Left hindlimb (tissue), 1 donor: ENCODE measurements at regions not wholly inside any gene's neighbourhood (a gene's known extent, or its start where the extent isn't known, plus 50 kb on each side); places are given as distances from the start of the nearest gene placed in this dataset.
"Not testable (repeated sequence)": the region's sequence is repeated elsewhere in the genome, so short reads cannot be mapped to it uniquely, and the experiment has no call there.

Experiments used
- DNase-seq: peaks from one replicate; pipeline ENCODE4 v3.0.0-alpha.2; 2018

DNA sequence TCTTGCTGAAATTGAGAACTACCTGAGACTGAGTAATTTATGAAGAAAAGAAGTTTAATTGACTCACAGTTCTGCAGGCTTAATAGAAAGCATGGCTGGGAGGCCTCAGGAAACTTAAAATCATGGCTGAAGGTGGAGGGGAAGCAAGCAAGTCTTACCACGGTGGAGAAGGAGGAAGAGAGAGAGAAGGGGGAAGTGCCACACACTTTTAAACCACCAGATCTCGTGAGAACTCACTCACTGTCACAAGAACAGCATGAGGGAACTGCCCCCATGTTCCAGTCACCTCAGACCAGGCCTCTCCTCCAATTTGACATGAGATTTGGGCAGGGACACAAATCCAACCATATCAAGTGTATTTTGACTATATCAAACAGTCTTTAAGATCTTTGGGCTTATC lies 668.3 kb downstream of the SLCO4C1 start:
- DNase-seq: not testable (repeated sequence)

- DNase-seq: no peak
Measured at GRCh38 chr5:101626572-101626971, 669.5 kb downstream of the SLCO4C1 start.

DNA sequence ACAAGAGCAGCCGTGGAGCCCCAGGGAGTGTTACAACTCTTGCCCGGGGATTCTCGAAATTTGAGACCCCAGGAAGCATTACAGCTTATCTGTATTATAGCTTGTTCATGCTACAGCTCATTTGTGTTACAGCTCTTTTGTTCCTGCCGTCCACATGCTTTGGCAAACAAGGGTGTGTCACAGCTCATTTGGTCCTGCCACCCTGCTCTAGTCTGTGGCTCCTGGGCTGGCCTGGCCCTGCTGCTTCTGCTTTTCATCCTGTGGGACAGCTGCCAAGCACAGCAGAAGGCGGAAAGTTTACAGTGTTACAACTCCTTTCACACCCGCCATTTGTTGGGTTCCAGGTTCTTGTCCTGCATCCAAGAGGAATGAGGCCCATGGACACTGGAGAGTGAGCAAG lies 685.0 kb downstream of the SLCO4C1 start:
- DNase-seq: no peak

DNA sequence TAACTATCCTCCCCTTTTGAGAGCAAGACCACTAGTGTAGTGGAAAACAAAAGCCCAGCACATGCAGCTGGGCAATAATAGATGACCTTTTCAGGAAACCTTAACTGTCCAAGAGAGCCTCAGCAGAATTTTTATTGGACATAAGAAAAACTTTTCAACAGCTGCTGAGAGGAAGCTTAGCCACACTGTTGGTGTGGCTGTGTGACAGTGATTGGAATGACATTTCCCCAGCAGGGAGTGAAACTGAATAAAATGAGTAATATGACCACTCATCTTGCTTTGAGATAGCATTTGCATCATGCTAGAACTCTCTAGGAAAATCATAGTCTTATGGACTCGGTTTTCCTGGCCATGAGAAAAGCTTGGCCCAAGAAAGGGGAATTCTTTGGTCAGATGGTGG lies 687.8 kb downstream of the SLCO4C1 start:
- DNase-seq: no peak

DNA sequence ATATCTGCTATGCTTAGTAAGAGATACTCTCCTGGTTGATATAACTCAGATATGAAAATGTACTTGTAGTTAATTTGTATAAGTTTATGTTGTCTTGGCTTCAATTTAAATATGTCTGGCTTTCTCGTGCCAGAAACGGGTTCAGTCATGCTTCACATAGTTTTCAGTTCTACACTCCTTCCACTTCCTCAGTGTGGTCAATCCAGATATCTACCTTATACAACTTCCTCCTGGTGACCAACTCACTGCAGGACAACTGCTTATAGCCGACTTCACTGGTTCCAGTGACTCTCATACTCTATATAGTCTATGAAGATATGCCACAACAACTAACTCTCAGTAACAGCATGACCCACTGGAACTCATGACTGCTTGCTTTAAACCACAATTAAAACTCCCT lies 690.4 kb downstream of the SLCO4C1 start:
- DNase-seq: no peak

DNA sequence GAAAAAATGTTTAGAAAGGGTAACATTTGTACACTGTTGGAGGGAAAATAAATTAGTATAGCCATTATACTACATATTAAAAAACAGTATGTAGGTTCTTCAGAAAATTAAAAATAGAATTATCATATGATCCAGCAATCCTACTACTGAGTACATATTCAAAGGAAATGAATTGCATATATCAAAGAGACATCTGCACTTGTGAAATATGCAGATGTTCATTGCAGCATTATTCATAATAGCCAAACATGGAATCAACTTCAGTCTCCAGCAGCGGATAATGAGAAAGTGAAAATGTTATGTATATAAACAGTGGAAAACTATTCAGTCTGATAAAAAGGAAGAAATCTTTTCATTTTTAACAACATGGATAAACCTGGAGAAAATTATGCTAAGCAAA lies 695.5 kb downstream of the SLCO4C1 start:
- DNase-seq: no peak

- no peak for DNase-seq
Measured at GRCh38 chr5:101590384-101590783, 687.3 kb upstream of the ST8SIA4 start.

DNA sequence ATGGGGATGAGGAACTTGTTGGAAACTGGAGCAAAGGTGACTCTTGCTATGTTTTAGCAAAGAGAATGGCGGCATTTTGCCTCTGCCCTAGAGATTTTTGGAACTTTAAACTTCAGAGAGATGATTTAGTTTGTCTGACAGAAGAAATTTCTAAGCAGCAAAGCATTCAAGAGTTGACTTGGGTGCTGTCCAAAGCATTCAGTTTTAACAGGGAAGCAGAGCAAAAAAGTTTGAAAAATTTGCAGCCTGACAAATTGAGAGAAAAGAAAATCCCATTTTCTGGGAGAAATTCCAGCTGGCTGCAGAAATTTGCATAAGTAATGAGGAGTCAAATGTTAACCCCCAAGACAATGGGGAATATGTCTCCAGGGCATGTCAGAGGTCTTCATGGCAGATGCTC lies 682.3 kb upstream of the ST8SIA4 start:
- DNase-seq: no peak

DNA sequence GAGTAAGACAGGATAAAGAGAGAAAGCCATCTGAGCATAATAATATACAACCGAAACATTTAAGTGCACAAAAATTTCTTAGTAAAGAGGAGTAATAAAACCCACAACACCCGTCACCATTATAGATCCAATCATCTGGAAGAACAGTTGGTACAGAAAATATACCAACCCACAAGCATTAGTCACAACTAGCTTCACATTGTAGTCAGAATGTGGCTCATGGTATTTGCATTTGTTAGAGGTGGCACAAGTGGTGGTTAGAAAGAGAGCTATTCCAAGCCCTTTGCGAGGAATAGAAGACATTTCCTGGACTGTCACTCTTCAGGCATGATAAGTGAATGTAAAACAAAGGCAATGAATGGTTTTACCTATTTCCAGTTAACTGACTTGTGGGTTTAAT lies 677.5 kb upstream of the ST8SIA4 start:
- no peak for DNase-seq

GRCh38 chr5:101574017-101574416 lies 670.9 kb upstream of the ST8SIA4 start:
- no peak for DNase-seq

- no peak for DNase-seq
Measured at GRCh38 chr5:101561018-101561417, 657.9 kb upstream of the ST8SIA4 start.

GRCh38 chr5:101543780-101544179 lies 640.7 kb upstream of the ST8SIA4 start:
- no peak for DNase-seq

DNA sequence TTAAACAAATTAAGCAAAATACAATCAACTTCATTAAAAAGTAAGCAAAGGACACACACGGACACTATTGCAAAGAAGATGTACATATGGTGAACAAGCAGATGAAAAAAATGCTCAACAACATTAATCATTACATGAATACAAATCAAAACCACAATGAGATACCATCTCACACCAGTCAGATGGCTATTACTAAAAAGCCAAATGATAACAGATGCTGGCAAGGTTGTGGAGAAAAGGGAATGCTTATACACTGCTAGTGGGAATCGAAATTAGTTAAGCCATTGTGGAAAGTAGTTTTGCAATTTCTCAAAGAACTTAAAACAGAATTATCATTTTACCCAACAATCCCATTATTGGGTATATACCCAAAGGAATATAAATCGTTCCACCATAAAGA lies 636.2 kb upstream of the ST8SIA4 start:
- no peak for DNase-seq

- no peak for DNase-seq
Measured at GRCh38 chr5:101535626-101536025, 632.5 kb upstream of the ST8SIA4 start.

DNA sequence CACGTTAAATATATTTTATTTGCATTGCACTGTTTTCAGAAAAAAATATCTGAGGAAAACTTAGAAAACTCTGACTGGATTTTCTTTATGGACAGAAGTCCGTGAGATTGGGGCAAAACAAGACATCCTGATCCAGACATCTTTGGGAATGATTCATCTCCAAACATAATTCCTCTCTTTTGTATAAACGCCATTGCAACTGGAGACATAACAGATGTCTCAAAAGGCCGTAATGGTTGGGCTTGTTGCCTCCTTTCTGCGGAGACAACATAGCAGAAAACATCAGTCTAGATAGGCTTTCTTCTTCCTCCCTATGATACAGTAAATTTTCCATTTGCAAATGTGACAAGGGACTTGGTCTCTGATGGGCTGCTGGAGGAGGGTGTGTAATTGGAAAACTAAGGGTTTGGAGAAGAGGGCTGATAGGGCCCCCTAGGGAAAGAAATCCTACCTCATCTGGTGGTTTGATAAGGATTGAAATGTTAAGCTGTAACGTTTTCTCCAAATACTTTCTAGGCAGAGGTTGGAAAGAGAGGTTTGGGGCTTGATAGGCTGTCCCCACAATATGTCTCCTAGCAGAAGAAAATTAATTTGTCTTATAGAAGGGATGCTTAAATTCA lies 631.5 kb upstream of the ST8SIA4 start:
- no peak for DNase-seq

- DNase-seq: no peak
Measured at GRCh38 chr5:101532430-101532829, 629.3 kb upstream of the ST8SIA4 start.

DNA sequence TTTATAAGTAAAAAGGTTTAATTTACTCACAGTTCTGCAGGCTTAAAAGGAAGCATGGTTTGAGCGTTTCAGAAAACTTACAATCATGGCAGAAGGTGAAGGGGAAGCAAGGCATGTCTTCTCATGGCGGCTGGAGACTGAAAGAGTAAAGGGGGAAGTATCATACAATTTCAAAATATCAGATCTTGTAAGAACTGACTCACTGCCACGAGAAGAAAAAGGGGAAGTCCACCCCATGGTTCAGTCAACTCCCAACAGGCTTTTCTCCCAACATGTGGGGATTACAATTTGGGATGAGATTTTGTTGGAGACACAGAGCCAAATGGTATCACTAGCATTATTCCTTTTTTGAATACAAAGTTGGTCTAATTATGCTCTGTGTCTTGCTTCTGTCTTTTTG lies 627.9 kb upstream of the ST8SIA4 start:
- no peak for DNase-seq

- not testable (repeated sequence) for DNase-seq
Measured at GRCh38 chr5:101529094-101529493, 626.0 kb upstream of the ST8SIA4 start.

GRCh38 chr5:101520417-101520816 lies 617.3 kb upstream of the ST8SIA4 start:
- no peak for DNase-seq

GRCh38 chr5:101517795-101518194 lies 614.7 kb upstream of the ST8SIA4 start:
- no peak for DNase-seq

GRCh38 chr5:101515721-101516120 lies 612.6 kb upstream of the ST8SIA4 start:
- no peak for DNase-seq

GRCh38 chr5:101505891-101506570 lies 602.9 kb upstream of the ST8SIA4 start:
- no peak for DNase-seq

DNA sequence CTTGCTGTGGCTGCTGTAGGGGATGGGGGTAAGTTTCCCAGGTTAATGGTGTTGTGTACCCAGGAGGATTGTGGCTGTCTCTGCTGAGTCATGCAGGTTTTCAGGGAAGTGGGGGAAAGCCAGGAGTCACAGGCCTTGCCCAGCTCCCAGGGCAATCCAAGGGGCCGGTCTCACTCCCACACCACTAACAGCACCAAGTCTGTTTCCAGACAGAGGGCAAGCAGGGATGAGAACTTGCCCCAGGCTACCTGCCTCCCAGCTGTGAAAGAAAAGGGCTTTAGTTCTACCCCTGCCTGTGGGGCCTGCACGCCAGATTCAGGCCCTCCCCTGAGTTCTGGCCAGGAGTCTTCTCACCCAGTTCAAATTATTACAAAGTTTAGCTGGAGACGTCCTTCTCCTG lies 579.8 kb upstream of the ST8SIA4 start:
- no peak for DNase-seq

DNA sequence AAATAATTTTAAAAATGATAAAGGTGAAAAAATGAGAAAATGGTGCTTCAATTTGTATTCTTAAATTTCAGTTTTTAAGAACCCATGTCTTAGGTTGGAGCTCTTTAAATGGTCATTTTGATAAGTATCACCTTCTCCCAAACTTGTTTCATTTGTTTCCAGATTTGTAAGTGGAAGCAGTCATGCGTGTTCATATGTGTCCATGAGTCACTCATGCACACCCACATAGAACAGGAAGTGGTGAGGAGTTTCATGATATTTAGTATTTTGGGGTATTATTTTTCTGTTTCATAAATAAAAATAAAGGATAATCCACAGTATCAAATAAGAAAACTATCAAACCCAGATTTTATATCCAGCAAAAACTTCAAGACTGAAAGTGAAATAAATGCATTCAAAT lies 570.4 kb upstream of the ST8SIA4 start:
- DNase-seq: no peak

DNA sequence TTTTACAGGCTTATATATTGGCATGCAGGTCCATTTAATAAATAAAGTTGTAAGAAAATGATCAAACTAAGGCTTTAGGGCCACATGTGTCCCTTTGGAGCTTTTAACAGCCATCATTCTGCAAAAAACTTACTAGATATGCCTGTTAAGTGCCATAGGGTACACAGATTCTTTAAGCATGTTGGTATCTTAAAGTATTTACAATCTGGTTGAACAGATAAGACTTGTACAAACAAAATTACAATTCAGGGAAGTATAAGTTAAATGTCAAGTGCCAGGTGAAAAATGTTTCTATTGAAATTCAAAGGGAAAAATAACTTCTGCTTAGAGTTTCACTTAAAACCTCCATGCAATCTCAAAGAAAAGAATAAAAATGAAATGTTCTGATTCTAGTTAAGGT lies 558.4 kb upstream of the ST8SIA4 start:
- DNase-seq: no peak
